Activated CD4-positive, CD25-positive, alpha-beta regulatory T cell treated with anti-CD3 and anti-CD28 coated beads, Interleukin-2, amount 50 U/mL, for 72 hours (primary cell): ENCODE measurements at regions not wholly inside any gene's neighbourhood (a gene's known extent, or its start where the extent isn't known, plus 50 kb on each side); places are given as distances from the start of the nearest gene placed in this dataset.
"Not testable (repeated sequence)": the region's sequence is repeated elsewhere in the genome, so short reads cannot be mapped to it uniquely, and the experiment has no call there.

Source experiments
- DNase-seq: peaks from one replicate; pipeline ENCODE4 v3.0.0; 2021

DNA sequence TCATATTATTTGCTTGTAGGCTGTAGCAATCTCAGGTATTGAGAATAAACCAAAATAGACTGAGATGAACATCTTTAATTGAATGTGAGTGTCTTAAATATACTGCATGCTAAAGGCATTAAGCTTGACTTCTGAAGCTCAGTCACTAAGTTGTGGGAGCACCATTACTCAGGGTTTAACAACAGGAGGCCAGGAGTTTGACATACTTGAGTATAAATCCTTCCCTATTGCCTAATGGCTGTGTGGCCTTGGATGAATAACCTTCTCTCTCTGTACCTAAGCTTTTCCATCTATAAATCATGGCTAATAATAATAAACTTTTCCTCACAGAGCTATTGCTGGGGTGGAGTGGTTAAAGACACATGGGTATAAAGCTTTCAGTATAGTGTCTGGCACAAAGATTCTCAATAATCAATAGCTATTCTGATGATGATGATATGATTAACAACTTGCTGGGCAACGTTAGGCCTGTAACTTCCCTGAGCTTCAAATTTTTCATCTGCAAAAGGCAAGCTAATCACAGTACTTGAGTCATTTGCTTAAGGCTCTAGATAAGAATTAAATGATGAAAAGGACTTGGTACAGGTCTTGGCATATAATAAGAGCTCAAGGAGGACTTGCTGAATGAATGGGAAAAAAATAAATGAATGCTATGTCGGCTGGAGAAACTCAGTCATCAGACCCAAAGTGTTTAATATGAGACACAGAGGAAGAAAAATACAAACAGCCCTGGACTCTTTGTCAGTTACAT, 174.0 kb upstream of the IL12B start:
- DNase-seq = no peak

DNA sequence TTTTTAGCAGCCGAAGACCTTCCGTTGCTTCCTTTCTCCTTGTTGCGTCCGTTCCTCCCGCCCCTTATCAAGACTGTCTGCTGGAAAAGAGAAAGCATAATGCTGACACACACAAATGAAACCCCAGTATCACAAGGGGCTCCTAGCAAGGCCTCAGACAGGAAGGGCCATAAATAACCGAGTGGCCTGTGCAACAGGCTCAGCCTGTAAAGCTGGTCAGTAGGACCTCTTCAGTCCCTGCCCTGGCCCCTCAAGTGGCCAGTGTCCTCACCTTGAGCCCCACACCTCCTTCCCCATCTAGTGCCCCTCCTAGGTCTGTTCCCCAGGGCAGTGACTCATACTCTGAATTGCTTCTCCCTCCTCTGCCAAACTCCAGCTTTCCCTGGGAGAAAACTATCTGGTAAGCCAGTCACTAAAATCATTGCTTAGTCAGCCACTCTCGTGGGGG, 174.6 kb upstream of the IL12B start:
- no peak for DNase-seq

DNA sequence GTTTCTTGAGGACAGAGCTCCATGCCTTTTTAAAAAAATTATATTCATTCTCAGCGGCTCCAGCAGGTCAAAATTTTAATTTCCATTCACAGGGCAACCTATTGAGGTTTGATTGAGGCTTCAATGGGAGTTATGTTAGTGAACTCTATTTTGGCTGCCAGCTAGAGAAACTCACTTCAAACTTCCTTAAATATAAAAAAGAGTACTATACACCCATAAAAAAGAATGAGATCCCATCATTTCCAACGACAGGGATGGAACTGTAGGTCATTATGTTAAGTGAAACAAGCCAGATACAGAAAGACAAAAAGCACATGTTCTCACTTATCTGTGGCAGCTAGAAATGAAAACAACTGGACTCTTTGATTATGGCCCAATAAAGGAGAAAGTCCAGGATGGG, 176.8 kb upstream of the IL12B start:
- DNase-seq = no peak

DNA sequence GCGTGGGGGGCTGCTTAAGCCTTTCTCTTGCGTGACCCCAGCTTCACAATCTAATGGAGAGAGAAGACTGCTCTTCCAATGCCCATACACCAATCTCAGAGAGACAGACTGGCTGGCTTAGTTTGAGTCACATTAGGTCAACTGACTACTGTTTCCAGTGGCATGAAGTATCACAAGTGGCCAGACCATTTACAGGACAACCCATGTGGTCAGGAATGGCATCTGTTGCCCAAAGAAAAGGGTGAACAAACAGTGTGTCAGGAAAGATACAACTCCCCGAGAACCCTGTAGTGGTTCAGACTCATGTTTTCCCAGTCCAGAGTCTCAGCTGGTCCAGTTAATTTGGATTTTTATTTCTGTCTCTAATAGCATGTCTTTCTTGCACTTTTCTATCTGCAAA, 177.4 kb upstream of the IL12B start:
- no peak for DNase-seq

DNA sequence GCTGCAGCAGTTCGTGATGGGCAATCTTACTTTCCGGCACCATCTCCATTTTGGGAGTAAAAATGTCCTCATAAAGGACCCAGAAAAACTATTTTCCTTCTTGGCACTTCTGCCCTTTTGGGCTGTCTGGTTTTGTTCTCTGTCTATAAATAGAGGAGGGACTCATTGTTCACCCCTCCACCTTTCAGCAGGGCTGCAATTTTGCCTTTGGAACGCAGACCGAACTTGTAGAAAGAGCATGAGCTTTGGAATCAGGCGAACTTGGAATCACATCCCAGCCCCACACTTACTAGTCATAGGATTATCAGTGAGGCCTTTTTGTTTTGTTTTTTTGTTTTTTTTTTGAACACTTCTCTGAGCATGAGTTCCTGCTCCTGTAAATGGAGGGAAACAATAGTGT, 178.1 kb upstream of the IL12B start:
- DNase-seq = no peak

DNA sequence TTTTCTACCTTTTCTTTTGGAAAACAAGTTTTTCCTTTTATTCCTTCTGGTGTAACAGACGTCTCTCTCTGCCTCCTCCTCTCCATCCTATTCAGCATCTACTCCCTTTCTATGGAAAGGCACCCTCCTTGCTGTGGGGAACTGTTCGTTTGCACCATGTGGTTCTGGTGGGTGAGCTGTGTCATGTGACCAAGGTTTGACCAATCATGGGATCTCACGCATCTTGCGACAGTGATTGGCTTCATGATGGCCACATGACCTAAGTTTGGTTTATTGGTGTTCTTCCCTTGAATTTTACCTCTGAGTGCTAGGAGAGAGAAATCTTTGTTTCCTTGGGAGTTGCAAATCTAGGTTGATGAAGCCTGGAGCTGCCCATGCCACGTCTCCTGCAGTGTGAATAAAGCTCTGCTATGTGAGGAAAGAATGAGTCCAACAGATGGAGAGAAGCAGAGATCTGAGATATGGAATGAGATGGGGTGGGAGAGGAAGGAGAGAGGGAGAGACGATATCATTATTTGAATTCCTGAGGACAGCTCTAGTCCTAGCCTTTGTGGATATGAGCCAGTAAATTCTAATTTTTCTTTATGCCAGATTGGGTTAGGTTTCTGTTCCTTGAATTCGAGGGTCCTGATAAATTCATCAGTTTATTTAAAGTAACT, 178.8 kb upstream of the IL12B start:
- no peak for DNase-seq

DNA sequence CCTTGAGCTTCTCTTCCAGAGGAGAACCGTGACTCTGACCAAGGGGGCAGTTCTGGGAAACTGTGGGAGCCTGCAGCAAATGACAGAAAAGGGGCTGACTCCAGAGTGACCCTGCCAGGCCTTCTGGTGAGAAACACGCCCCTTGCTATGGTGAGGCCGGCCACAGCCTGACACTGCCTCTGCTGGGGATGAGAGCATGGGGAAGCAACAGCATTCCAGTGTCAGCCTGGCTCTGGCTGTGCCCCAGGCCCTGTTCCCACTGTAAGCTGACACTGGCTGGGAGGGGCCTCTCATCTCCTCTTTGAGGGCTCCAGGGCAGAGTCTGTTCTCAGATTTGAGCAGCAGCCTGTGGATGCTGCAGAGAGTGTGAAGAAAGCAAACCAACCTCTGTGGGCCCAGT, 180.0 kb upstream of the IL12B start:
- no peak for DNase-seq

DNA sequence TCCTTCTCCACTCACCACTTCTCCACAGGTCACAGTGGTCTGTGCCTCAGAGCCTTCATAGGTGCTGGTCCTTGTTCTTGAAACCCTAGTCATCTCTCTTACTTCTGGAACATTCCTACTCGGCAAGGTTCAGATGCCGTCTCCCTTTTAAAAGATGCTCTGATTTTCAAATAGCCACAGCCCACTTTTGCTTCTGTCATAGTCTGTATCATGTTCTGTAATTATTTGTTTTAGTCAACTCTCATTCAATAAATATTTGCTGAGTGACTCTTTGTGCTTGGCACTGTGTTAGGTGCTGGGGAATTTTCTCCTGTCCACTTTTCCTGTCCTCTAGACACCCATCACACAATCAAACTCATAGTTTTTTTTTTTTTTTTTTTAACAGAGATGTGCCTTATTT, 181.3 kb upstream of the IL12B start:
- no peak for DNase-seq

DNA sequence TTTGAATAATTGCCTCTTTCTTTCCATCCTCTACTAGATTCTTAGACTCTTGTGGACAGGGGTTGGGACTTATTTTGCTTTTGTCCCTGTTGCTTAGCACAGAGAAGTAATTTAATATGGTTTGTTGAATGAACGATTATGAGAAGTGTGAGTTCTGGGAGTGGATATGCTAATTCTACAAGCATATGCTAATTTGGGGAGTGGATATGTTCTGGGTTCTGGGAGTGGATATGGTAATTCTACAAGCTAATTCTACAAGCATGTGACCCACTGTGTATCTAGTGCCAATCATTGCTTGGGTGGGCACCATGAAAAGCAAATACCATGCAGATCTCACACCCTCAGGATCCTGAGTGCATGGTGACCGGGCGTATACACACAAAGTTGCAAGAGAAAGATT, 181.8 kb upstream of the IL12B start:
- no peak for DNase-seq

DNA sequence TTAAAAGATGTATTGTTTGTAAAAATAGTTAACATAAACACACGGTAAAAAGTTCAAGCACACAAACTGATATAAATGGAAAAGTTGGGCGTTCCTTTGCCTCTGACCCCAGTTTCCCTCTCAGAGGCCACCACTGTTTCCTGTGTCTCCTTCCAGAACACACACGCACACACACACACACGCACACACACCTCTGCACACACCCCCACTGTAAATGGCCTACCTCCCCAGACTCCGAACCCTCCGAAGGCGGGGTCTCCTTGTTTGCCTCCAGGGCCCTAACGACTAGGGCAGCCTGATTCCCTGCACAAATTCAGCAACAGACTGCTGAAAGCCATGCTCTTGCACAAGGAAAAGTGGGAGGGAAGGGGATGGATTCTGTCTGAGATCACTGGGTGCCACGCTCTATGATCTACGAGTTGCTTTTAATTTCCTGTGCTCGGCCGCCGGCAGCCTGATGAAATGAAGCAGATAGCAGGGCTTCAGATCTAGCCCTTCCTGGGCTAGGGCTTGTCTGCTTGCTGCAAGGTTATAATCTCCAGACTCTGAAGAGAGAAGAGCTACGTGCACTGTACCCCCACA, 184.0 kb upstream of the IL12B start:
- DNase-seq = no peak

DNA sequence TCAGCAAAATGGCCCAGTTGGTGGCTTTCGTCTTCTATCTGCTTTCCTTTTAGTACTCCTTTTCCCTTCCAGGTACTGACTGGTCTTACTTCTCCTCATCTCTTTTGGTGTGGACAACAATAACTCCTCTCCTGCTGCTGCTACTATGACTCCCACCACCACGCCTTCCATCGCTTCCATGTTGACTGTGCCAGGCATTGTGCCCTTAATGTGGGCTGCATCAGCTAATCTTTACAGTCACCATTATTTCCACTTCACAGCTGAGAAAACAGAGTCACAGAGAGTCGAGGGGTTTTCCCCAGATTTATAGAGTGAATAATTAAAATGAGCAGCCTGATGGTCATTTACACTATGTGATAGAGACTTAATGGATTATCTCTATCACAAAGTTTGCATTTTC, 184.9 kb upstream of the IL12B start:
- no peak for DNase-seq

DNA sequence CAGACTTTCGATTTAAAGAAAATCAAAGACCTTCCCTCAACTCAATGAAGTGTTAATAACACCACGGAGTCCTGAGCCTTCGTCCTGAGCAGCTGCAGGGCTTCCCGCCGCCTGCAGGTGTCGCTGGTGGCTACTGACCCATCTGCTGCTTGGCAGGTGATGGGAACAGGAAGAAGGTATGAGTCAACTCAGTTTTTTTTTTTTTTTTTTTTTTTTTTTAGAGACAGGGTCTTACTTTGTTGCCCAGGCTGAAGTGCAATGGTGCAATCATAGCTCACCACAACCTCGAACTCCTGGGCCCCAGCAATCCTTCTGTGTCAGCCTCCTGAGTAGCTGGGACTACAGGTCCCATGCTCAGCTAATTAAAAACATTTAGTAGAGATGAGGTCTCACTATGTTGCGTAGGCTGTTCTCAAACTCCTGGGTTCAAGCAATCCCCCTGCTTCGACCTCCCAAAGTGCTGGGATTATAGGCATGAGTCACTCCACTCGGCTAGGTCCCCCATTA, 185.7 kb upstream of the IL12B start:
- peak; percentile 77 for DNase-seq

DNA sequence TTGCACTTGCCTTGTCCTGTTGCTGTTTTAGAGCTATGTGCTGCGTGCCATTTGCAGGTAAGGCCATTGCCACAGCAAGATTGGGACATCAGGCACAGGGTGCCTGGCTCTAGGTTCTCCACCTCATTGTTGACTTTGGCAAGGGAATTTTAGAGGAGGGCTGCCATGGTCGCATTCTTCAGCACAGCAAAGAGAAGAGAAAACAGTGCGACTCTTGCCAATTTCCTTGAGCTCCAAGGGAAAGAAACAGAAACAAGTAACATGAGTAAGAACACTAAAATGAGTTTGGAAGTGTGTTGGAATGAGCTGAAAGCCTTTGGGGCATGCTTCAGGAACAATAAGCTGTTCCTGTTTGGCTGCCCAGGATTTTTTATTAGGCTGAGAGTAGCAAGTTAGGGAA, 188.1 kb upstream of the IL12B start:
- no peak for DNase-seq

DNA sequence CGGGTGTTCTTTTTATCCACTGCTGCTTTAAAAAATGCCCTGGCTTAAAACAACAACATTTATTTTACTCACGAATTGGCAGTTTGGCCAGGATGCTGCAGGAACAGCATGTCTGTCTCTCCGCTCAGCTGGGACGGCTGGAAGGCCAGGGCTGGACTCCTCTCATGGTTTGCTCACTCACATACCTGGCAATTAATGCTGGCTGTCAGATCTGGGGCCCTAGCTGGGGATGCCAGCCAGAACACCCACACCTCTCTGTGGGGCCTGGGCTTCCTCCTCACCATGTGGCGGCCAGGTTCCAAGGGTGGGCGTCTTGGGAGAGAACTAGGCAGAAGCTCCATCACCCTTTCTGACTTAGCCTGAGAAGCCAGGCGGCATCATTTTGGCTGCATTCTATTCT, 189.1 kb upstream of the IL12B start:
- DNase-seq = no peak

DNA sequence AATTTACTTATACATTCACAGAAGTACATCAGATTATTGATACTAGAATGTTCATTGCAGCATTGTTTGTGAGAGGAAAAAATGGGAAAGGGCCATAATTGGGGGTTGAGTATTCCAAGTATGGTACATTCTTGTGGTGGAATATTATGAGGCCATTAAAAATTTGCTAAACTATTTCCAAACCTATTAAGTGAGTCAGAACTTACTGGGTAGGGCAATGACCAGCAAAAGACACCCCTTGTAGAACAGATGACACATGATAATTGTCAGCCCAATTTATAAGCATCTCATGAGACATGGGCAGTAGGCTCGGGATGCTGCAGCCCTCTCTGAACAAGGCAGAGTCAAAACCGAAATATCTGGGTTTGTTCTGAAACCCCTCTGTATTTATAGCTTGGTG, 192.6 kb upstream of the IL12B start:
- no peak for DNase-seq

DNA sequence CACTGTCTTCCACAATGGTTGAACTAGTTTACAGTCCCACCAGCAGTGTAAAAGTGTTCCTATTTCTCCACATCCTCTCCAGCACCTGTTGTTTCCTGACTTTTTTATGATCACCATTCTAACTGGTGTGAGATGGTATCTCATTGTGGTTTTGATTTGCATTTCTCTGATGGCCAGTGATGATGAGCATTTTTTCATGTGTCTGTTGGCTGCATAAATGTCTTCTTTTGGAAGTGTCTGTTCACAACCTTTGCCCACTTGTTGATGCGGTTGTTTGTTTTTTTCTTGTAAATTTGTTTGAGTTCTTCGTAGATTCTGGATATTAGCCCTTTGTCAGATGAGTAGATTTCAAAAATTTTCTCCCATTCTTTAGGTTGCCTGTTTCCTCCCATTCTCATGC, 194.0 kb upstream of the IL12B start:
- not testable (repeated sequence) for DNase-seq

DNA sequence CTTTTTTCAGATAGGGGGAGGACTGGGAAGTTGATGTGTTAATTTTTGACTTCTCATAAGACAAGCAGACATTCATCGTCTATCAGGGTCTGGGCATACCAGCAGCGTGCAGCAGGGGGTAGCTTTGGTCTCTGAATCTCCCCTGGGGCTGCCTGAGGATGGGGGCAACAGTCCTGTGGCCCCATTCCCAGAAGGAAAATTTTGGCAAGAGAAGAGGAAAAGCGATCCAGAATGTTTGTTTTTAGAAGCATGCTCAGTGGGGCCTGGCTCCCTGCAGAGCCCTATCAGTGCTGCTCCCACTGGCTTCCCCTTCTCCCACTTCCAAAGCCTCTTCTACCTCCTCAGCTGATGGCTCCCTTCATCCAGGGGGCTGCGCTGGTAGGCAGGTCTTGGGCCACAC, 194.8 kb upstream of the IL12B start:
- DNase-seq = no peak

DNA sequence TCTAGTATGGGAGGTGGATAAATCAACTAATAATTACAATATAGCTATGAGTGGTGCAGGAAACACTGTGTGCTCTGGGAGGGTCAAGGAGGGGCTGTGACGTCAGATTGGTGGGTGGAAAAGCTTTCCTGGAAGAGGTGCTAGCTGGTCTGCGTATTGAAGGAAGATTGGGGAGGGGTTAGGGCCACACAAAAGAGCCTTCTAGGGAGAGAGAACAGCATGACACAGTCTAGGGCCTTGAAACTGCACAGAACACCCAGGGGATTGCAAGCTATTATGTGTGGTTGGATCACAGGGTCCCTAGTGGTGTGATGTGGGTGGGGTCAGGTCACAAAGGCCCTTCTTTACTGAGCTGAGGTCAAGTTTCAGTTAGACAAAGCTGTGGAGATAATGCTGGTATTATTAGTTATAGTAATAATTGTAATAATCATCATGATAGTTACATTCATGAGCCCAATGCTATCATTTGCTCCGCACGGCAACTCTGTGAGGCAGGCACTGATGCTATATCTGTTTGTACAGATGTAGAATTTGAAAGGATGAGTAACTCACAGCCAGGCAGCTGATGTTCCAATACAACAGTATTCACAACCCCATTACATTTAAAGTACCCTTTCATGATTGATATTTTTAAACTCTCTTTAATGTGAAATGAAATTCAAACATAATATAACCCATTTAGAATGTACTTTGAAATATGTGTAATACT, 197.4 kb upstream of the IL12B start:
- DNase-seq = no peak

DNA sequence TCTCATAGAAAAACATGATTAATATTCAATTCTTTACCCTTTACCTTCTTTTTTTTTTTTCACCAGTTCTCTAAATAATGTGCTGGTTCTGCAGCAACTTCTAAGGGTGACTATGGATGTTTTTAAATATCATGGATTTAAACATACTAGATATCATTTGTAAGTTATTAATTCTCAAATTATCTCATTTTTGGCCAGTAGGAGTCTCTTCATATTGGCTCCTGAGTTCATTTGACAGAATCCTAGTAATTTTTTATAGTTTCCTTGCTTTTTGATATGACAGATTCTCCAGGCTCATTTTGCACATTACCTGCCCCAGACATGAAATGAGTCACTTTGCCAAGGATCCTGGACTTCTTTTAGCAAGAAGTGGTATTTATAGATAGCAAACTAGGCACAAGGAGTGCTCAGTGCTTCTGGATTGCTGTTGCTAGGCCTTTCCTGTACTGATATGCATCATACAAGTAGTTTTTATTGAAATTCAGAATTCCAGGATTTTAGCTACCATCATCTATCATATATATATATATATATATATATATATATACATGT, 201.3 kb upstream of the IL12B start:
- no peak for DNase-seq

DNA sequence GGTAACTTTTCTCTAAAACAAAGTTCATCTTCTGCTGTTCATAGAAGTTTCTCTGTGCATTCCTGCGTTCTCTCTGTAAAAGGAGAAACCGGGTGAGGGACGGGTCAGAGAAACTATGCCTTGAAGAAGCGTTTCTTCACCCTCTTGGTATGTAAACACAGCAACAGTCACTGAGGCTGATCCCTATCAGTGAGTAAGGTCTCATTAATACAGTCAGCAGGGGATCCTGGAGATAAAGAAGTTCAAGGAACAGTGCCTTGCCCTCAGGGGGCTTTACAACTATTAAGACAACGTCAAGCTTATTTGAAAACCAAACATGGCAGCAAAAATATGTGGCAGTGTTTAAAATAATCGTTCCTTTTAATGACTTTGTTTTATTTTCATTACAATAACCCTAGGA, 202.9 kb upstream of the IL12B start:
- no peak for DNase-seq

DNA sequence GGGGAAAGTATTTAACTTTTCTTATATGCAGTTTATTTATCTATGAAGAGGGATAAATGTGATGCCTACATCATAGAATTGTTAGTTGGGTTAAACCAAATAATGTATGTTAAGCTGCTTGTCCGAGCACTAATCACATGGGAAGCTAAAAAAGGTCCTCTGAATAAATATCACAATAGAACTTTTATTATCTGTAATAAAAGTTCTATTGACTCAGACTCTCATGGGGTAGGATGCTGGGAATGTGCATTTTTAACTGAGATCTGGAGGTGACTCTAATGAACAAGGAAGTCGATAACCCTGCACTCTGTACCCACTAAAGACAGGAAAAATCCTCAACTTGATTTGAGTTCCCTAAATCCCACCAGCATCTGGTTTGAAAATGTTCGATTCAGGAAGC, 205.9 kb upstream of the IL12B start:
- no peak for DNase-seq

DNA sequence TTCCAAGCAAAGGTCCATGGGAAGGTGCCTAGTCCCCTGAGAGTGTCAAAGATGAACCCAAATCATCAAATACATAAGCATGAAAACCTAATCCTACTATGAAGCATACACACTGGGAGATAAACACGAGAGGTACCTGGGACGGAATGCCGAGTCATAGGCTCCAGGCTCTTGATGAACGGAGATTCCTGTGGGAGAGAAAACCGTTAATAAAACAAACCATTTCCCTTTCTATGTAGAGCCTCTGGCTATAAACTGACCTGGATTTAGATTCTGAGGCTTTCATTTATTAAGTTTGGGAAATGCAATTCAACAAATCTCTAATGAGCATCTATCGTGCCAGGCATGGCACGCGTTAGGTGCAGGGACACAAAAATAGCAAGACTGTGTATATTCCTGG, 206.4 kb upstream of the IL12B start:
- no peak for DNase-seq

DNA sequence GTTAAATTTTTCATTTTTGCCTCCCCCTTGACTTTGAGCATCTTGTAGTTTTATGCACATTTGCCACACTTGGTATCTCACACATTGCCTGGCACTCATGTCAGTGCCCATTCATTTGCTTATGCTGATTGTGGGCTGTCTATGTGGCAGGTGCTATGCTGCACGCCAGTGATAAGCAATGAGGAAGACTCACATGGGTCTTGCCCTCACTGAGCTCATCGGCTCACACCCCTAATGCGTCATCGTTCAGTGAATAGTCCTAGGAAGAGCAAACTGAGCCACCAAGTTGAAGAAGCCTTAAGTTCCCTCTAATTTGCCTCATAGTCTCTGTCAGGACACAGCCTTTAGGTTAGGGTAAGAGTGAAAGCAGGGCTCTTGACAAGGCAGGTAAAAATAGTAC, 209.4 kb upstream of the IL12B start:
- DNase-seq = no peak
